NCI-H1694 (cell line): ENCODE measurements at regions not wholly inside any gene's neighbourhood (a gene's known extent, or its start where the extent isn't known, plus 50 kb on each side); places are given as distances from the start of the nearest gene placed in this dataset.
A peak's percentile ranks its signal among the peaks of the same experiment; 100 is the strongest.

Experiments used
- DNase-seq: peaks from one replicate; lab custom pipeline; 2025; lab: John Stamatoyannopoulos, UW

GRCh38 chr10:120702032-120702431 is 149.1 kb upstream of the WDR11 start:
- no peak for DNase-seq

GRCh38 chr10:120705309-120705708 is 145.9 kb upstream of the WDR11 start:
- DNase-seq, result no peak

GRCh38 chr10:120710076-120710475 is 141.1 kb upstream of the WDR11 start:
- no peak for DNase-seq

GRCh38 chr10:120711860-120712259 is 139.3 kb upstream of the WDR11 start:
- DNase-seq, result no peak

- DNase-seq, result no peak
These were observed 137.5 kb upstream of the WDR11 start for GRCh38 chr10:120713573-120714205.

GRCh38 chr10:120715171-120715570 is 136.0 kb upstream of the WDR11 start:
- DNase-seq, result no peak

GRCh38 chr10:120719333-120719732 is 131.8 kb upstream of the WDR11 start:
- no peak for DNase-seq

- DNase-seq, result no peak
These were observed 124.2 kb upstream of the WDR11 start for GRCh38 chr10:120727001-120727400.

- DNase-seq, result peak; percentile 8
These were observed 121.6 kb upstream of the WDR11 start for GRCh38 chr10:120729547-120729946.

- DNase-seq, result no peak
These were observed 119.1 kb upstream of the WDR11 start for GRCh38 chr10:120732067-120732466.

- DNase-seq, result no peak
These were observed 118.4 kb upstream of the WDR11 start for GRCh38 chr10:120732643-120733313.

GRCh38 chr10:120734483-120735078 is 116.6 kb upstream of the WDR11 start:
- DNase-seq, result no peak

- no peak for DNase-seq
These were observed 115.8 kb upstream of the WDR11 start for GRCh38 chr10:120735315-120735714.

GRCh38 chr10:120735773-120736371 is 115.3 kb upstream of the WDR11 start:
- no peak for DNase-seq

GRCh38 chr10:120736377-120736776 is 114.8 kb upstream of the WDR11 start:
- no peak for DNase-seq

GRCh38 chr10:120738658-120739057 is 112.5 kb upstream of the WDR11 start:
- DNase-seq, result no peak

GRCh38 chr10:120741396-120741795 is 109.8 kb upstream of the WDR11 start:
- no peak for DNase-seq

GRCh38 chr10:120742373-120742772 is 108.8 kb upstream of the WDR11 start:
- DNase-seq, result no peak

- no peak for DNase-seq
These were observed 107.1 kb upstream of the WDR11 start for GRCh38 chr10:120744040-120744439.

- DNase-seq, result no peak
These were observed 105.0 kb upstream of the WDR11 start for GRCh38 chr10:120746001-120746777.

- DNase-seq, result no peak
These were observed 102.6 kb upstream of the WDR11 start for GRCh38 chr10:120748519-120748918.

- no peak for DNase-seq
These were observed 102.1 kb upstream of the WDR11 start for GRCh38 chr10:120749072-120749471.
